CD4-positive, alpha-beta memory T cell (primary cell): ENCODE measurements at regions not wholly inside any gene's neighbourhood (a gene's known extent, or its start where the extent isn't known, plus 50 kb on each side); places are given as distances from the start of the nearest gene placed in this dataset.

Source experiments
- CTCF ChIA-PET: fragments of 350-600 bp; sonication (Branson Sonifier 250); formaldehyde crosslinking; loops from one replicate; lab custom pipeline; 2021; ENCODE audit warnings: inconsistent platforms; ENCODE audit not compliant: partially characterized antibody; lab: Charles Lee
- POLR2A ChIA-PET: fragments of 350-600 bp; sonication (Branson Sonifier 250); formaldehyde crosslinking; loops from one replicate; lab custom pipeline; 2021; ENCODE audit not compliant: partially characterized antibody; lab: Charles Lee
- DNase-seq, 5 donors: peaks; one replicate each; pipeline versions ENCODE4 v3.0.0 to v3.0.0-alpha.2; 2020 to 2022; ENCODE audit warnings: mixed read lengths in 1 of 5
- H3K27ac ChIP-seq: one replicate; pipeline ENCODE4 v1.7.0; 2013; ENCODE audit warnings: low read depth, low read length
- H3K27me3 ChIP-seq: 2 replicates; pipeline ENCODE4 v1.7.0; 2013; ENCODE audit warnings: mild to moderate bottlenecking, low read length, moderate library complexity; ENCODE audit not compliant: insufficient read depth
- H3K36me3 ChIP-seq: 2 replicates; pipeline ENCODE4 v1.7.0; 2013; ENCODE audit warnings: mild to moderate bottlenecking, low read length, moderate library complexity; ENCODE audit not compliant: insufficient read depth
- H3K4me1 ChIP-seq: 2 replicates; pipeline ENCODE4 v1.7.0; 2013; ENCODE audit warnings: mild to moderate bottlenecking, low read length, moderate library complexity; ENCODE audit not compliant: insufficient read depth
- H3K4me3 ChIP-seq, 2 donors: one replicate each; pipeline ENCODE4 v1.7.0; 2013; ENCODE audit warnings: low read length in 2 of 2, mild to moderate bottlenecking in 1 of 2
- H3K9me3 ChIP-seq, 2 donors: one replicate each; pipeline ENCODE4 v1.7.0; 2013; ENCODE audit warnings: low read length in 2 of 2, control low read depth in 1 of 2; ENCODE audit not compliant: control insufficient read depth in 1 of 2
- H3K27ac Mint-ChIP-seq, 7 donors: one replicate each; pipeline ENCODE4 v1.8.0; 2020 to 2021; ENCODE audit warnings: mixed read lengths in 7 of 7, mild to moderate bottlenecking in 6 of 7, inconsistent platforms in 3 of 7, moderate library complexity in 3 of 7
- H3K27me3 Mint-ChIP-seq, 2 donors: one replicate each; pipeline ENCODE4 v1.8.0; 2020 to 2021; ENCODE audit warnings: mixed read lengths in 2 of 2
- H3K36me3 Mint-ChIP-seq, 2 donors: one replicate each; pipeline ENCODE4 v1.8.0; 2020 to 2021; ENCODE audit warnings: mixed read lengths in 2 of 2, inconsistent platforms in 1 of 2, mild to moderate bottlenecking in 1 of 2
- H3K4me1 Mint-ChIP-seq, 4 donors: one replicate each; pipeline ENCODE4 v1.8.0; 2020 to 2021; ENCODE audit warnings: mixed read lengths in 4 of 4, mild to moderate bottlenecking in 1 of 4
- H3K4me3 Mint-ChIP-seq, 8 donors: one replicate each; pipeline ENCODE4 v1.8.0; 2020 to 2021; ENCODE audit warnings: mixed read lengths in 8 of 8, mild to moderate bottlenecking in 7 of 8, moderate library complexity in 6 of 8, inconsistent platforms in 3 of 8
- H3K9me3 Mint-ChIP-seq, 8 donors: one replicate each; pipeline ENCODE4 v1.8.0; 2020 to 2021; ENCODE audit warnings: mixed read lengths in 8 of 8, mild to moderate bottlenecking in 5 of 8, inconsistent platforms in 3 of 8, moderate library complexity in 1 of 8
- intact Hi-C: fragments of 100-400 bp; cut with micrococcal nuclease; formaldehyde crosslinking; loops from one replicate; pipeline ENCODE4 v1.15.1; 2023

- Mint-ChIP-seq H3K36me3 (no peaks in the 10 kb centered on the region), H3K4me1 (peaks cover 4 to 6% (median 5%) of the 10 kb centered on the region in 4 donors), H3K4me3 (no peak overlapping the region), H3K27me3 (peaks cover 3 to 6% of the 10 kb centered on the region in 2 donors), H3K27ac (no peak overlapping the region), H3K9me3 (no peaks in the 10 kb centered on the region)
- H3K36me3 ChIP-seq = no peaks in the 10 kb centered on the region
- CTCF ChIA-PET = interaction anchor here (1.3 kb wide), 1 partner anchor 10 kb away, joined by 3 read pairs; no protein-coding TSS in a partner anchor
- no peaks in the 10 kb centered on the region for H3K27me3 ChIP-seq
- POLR2A ChIA-PET = no interaction called here
- H3K9me3 ChIP-seq = no peaks in the 10 kb centered on the region
- H3K27ac ChIP-seq = no peak overlapping the region
- H3K4me1 ChIP-seq = peaks cover 3% of the 10 kb centered on the region
- H3K4me3 ChIP-seq = no peak overlapping the region
- intact Hi-C loops = loop anchor here (10.0 kb wide), 1 partner anchor 1429 kb away; no protein-coding TSS in a partner anchor
- DNase-seq = no peak
Observed at GRCh38 chr3:132183811-132184210, 133.4 kb upstream of the ACP3 start.

- Histone ChIP-seq H3K4me3 (no peak overlapping the region), H3K9me3 (no peaks in the 10 kb centered on the region), H3K4me1 (no peaks in the 10 kb centered on the region), H3K36me3 (no peaks in the 10 kb centered on the region), H3K27me3 (no peaks in the 10 kb centered on the region), H3K27ac (no peak overlapping the region)
- ChIA-PET CTCF (no interaction called here), POLR2A (no interaction called here)
- H3K36me3 Mint-ChIP-seq = no peaks in the 10 kb centered on the region
- H3K27me3 Mint-ChIP-seq = peaks cover 5 to 8% of the 10 kb centered on the region in 2 donors
- intact Hi-C loops = loop anchor here (10.0 kb wide), 1 partner anchor 1433 kb away; no protein-coding TSS in a partner anchor
- no peak for DNase-seq
- H3K4me1 Mint-ChIP-seq = no peaks in the 10 kb centered on the region
- H3K4me3 Mint-ChIP-seq = no peak overlapping the region
- H3K27ac Mint-ChIP-seq = no peak overlapping the region
- H3K9me3 Mint-ChIP-seq = no peaks in the 10 kb centered on the region
Observed at GRCh38 chr3:132187746-132188145, 129.5 kb upstream of the ACP3 start.

GRCh38 chr3:132189601-132190000 lies 127.6 kb upstream of the ACP3 start:
- H3K27me3 Mint-ChIP-seq = peaks cover 5 to 9% of the 10 kb centered on the region in 2 donors
- CTCF ChIA-PET = no interaction called here
- no peak for DNase-seq
- Histone ChIP-seq H3K9me3 (no peaks in the 10 kb centered on the region), H3K27me3 (no peaks in the 10 kb centered on the region), H3K27ac (no peak overlapping the region), H3K4me1 (no peaks in the 10 kb centered on the region), H3K4me3 (no peak overlapping the region), H3K36me3 (no peaks in the 10 kb centered on the region)
- no peaks in the 10 kb centered on the region for H3K36me3 Mint-ChIP-seq
- H3K27ac Mint-ChIP-seq = no peak overlapping the region
- POLR2A ChIA-PET = no interaction called here
- H3K4me1 Mint-ChIP-seq = no peaks in the 10 kb centered on the region
- no peak overlapping the region for H3K4me3 Mint-ChIP-seq
- H3K9me3 Mint-ChIP-seq = no peaks in the 10 kb centered on the region
- intact Hi-C loops = loop anchor here (10.0 kb wide), 1 partner anchor 1435 kb away; no protein-coding TSS in a partner anchor

GRCh38 chr3:132196113-132196512 lies 121.1 kb upstream of the ACP3 start:
- Mint-ChIP-seq H3K27ac (no peak overlapping the region), H3K4me3 (no peak overlapping the region), H3K36me3 (no peaks in the 10 kb centered on the region), H3K27me3 (peaks cover 1 to 7% of the 10 kb centered on the region in 2 donors), H3K9me3 (no peaks in the 10 kb centered on the region), H3K4me1 (no peaks in the 10 kb centered on the region)
- H3K9me3 ChIP-seq = no peaks in the 10 kb centered on the region
- H3K27me3 ChIP-seq = no peaks in the 10 kb centered on the region
- H3K27ac ChIP-seq = no peak overlapping the region
- ChIA-PET CTCF (no interaction called here), POLR2A (no interaction called here)
- intact Hi-C loops = no loop called here
- DNase-seq = no peak
- no peak overlapping the region for H3K4me3 ChIP-seq
- H3K36me3 ChIP-seq = no peaks in the 10 kb centered on the region
- no peaks in the 10 kb centered on the region for H3K4me1 ChIP-seq

GRCh38 chr3:132198516-132198915 lies 118.7 kb upstream of the ACP3 start:
- Histone ChIP-seq H3K4me3 (no peak overlapping the region), H3K4me1 (no peaks in the 10 kb centered on the region), H3K27me3 (no peaks in the 10 kb centered on the region), H3K27ac (no peak overlapping the region), H3K36me3 (no peaks in the 10 kb centered on the region), H3K9me3 (no peaks in the 10 kb centered on the region)
- Mint-ChIP-seq H3K27me3 (peaks cover 0 to 2% of the 10 kb centered on the region in 2 donors), H3K4me1 (no peaks in the 10 kb centered on the region), H3K27ac (no peak overlapping the region), H3K36me3 (no peaks in the 10 kb centered on the region), H3K9me3 (no peaks in the 10 kb centered on the region), H3K4me3 (no peak overlapping the region)
- ChIA-PET CTCF (no interaction called here), POLR2A (no interaction called here)
- intact Hi-C loops = no loop called here
- no peak for DNase-seq

- Mint-ChIP-seq H3K4me3 (no peak overlapping the region), H3K27ac (no peak overlapping the region), H3K4me1 (no peaks in the 10 kb centered on the region), H3K27me3 (no peaks in the 10 kb centered on the region), H3K9me3 (no peaks in the 10 kb centered on the region), H3K36me3 (no peaks in the 10 kb centered on the region)
- Histone ChIP-seq H3K27me3 (no peaks in the 10 kb centered on the region), H3K4me1 (no peaks in the 10 kb centered on the region), H3K27ac (no peak overlapping the region), H3K9me3 (no peaks in the 10 kb centered on the region), H3K4me3 (no peak overlapping the region), H3K36me3 (no peaks in the 10 kb centered on the region)
- ChIA-PET CTCF (no interaction called here), POLR2A (no interaction called here)
- intact Hi-C loops = no loop called here
- DNase-seq = no peak
Observed at GRCh38 chr3:132199451-132199850, 117.8 kb upstream of the ACP3 start.

GRCh38 chr3:132202586-132202985 lies 114.6 kb upstream of the ACP3 start:
- CTCF ChIA-PET = no interaction called here
- POLR2A ChIA-PET = no interaction called here

More at GRCh38 chr3:132202586-132202985, 114.6 kb upstream of the ACP3 start:
- Mint-ChIP-seq H3K27ac (no peak overlapping the region), H3K36me3 (no peaks in the 10 kb centered on the region), H3K4me3 (no peak overlapping the region), H3K9me3 (no peaks in the 10 kb centered on the region), H3K4me1 (no peaks in the 10 kb centered on the region), H3K27me3 (no peaks in the 10 kb centered on the region)
- no peaks in the 10 kb centered on the region for H3K36me3 ChIP-seq
- no peaks in the 10 kb centered on the region for H3K9me3 ChIP-seq
- intact Hi-C loops = no loop called here
- H3K27ac ChIP-seq = no peak overlapping the region
- no peak for DNase-seq
- H3K27me3 ChIP-seq = no peaks in the 10 kb centered on the region
- no peaks in the 10 kb centered on the region for H3K4me1 ChIP-seq
- H3K4me3 ChIP-seq = no peak overlapping the region
